ENCODE measurements at regions not wholly inside any gene's neighbourhood (a gene's known extent, or its start where the extent isn't known, plus 50 kb on each side); places are given as distances from the start of the nearest gene placed in this dataset.

DNA sequence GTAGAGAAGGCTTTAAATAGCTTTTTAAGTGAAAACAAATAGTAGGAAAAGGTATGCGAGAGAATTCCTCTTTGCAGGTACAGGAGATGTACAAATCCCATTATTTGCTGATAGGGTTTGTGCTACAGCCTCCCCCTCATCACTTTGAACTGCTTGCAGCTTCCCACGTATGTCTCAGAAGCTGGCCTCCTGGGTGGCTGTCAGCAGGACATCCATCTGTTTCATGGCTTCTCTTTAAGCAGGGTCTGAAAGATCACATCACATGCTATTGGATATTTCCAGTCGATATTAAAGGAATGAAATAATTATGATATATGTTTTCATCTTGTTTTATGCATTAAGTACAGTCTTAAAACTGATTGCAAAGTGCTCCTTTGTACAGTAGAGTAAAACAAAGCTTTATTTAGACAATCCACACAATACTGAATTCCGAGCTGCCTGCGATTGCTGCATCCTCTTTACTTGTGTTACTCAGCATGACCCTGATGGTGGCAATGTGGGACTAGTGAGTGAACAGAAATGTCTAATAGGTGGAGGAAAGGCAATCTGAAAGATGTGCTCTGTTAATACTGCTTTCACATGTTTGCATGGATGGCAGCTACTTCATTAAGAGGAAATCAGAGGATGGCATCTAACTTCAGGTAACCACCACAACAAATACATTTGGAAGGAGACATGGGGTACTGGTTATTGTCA is 930.6 kb upstream of the SEMA6D start:
- in situ Hi-C loops (cut with HindIII; ENCODE audit: low sequenced_read_pairs) = no loop called here

GRCh38 chr15:46795685-46796084 is 921.6 kb upstream of the SEMA6D start:
- no peak for DNase-seq (ENCODE audit: low spot score)
- in situ Hi-C loops (cut with HindIII; ENCODE audit: low sequenced_read_pairs) = no loop called here

More for the DNA sequence above, 930.6 kb upstream of the SEMA6D start:
- peak; percentile 73 for DNase-seq (ENCODE audit: low spot score)

DNA sequence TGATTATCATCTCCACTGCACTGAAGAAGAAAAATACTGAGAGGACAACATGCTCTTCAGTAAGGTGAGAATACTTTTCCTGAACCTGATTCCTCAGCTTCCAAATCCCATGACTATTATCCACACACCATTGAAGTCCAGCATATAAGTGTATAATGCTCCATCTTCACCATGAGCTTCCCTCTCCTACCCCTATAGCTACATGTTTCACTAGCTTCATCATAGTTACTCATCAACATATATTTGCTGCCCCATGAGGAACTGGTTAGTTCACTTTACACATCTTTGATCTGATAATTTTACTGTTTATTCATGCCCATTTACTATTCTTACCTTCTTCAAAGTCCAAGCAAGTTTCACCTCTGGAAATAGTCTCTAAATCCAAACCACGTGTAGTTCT is 908.5 kb upstream of the SEMA6D start:
- no peak for DNase-seq (ENCODE audit: low spot score)
- in situ Hi-C loops (cut with HindIII; ENCODE audit: low sequenced_read_pairs) = no loop called here

GRCh38 chr15:46815240-46815639 is 902.1 kb upstream of the SEMA6D start:
- in situ Hi-C loops (cut with HindIII; ENCODE audit: low sequenced_read_pairs) = no loop called here

DNA sequence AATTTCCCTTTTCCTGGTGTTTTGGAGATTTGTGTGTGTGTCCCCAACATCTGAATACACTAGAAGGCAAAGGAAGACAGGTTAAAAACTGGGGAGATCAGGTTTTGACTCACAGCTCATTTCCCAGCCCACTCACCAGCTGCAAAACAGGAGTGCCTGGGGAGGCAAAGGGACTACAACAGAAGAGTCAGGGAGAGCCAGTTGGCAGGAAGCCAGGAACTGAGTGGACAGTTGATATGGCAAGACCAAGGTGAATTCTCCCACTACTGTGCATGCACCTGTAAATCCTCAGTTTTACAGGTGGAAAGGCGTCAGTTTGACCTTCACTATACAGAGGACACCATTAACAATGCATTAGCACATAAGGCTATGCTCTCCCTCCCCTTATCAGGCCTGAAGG is 901.5 kb upstream of the SEMA6D start:
- in situ Hi-C loops (cut with HindIII; ENCODE audit: low sequenced_read_pairs) = no loop called here
- no peak for DNase-seq (ENCODE audit: low spot score)

More at GRCh38 chr15:46815240-46815639, 902.1 kb upstream of the SEMA6D start:
- DNase-seq (ENCODE audit: low spot score) = no peak

GRCh38 chr15:46848704-46849103 is 868.6 kb upstream of the SEMA6D start:
- DNase-seq (ENCODE audit: low spot score) = no peak
- in situ Hi-C loops (cut with HindIII; ENCODE audit: low sequenced_read_pairs) = no loop called here

DNA sequence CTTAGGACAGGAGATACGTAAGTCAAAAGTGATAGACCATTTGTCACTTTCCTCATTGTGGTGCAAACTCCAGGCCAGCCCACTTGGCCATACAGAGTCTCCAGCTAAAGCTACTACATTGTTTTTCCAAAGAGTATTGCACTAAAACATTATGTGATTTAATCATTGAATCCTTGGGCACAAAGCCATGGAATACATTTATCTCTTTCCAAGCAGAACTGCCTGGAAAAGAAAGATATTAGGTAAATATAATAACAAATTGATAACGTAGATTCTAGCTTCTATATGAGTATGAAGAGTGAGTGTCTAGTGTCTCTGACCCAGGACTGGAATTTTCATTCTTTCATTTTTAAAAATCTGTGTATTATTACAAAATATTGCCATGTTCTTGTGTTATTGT is 863.7 kb upstream of the SEMA6D start:
- no peak for DNase-seq (ENCODE audit: low spot score)
- in situ Hi-C loops (cut with HindIII; ENCODE audit: low sequenced_read_pairs) = no loop called here

DNA sequence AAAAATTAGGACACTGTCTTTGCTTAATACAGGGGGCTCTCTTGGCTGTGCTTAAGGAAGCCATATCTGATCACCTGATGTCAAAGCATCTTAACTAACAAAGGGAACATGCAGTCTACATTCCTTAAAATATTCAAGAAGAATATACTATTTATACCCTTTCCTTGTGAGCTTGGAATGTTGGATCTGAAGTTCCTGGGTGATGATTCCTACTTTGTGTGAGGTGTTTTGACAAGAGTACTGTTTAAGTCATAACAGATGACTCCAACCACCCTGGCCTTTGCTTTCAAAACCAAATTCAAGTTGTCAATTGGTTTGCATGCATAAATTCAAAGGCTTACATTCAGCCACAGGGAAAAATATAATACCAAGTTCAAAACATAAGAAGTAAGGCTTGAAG is 862.7 kb upstream of the SEMA6D start:
- no peak for DNase-seq (ENCODE audit: low spot score)
- in situ Hi-C loops (cut with HindIII; ENCODE audit: low sequenced_read_pairs) = no loop called here

DNA sequence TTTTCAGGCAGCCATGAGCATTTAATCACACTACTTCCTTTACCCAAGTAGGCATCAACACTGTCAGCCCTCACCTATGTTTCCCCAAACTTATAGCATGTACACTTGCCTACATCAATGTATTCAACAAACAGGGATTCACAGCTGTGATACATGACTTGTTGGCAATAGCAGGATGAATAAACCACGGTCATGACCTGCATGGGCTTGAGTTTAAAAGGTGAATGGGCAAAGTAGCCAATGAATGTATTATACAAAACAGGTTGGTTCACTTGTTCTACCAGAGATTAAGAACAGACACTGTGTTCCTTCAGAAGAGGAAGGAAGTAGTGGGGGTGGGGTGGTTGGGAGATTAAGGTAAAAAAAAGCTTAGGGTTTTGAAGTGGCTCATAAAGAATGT is 861.9 kb upstream of the SEMA6D start:
- no peak for DNase-seq (ENCODE audit: low spot score)
- in situ Hi-C loops (cut with HindIII; ENCODE audit: low sequenced_read_pairs) = no loop called here

DNA sequence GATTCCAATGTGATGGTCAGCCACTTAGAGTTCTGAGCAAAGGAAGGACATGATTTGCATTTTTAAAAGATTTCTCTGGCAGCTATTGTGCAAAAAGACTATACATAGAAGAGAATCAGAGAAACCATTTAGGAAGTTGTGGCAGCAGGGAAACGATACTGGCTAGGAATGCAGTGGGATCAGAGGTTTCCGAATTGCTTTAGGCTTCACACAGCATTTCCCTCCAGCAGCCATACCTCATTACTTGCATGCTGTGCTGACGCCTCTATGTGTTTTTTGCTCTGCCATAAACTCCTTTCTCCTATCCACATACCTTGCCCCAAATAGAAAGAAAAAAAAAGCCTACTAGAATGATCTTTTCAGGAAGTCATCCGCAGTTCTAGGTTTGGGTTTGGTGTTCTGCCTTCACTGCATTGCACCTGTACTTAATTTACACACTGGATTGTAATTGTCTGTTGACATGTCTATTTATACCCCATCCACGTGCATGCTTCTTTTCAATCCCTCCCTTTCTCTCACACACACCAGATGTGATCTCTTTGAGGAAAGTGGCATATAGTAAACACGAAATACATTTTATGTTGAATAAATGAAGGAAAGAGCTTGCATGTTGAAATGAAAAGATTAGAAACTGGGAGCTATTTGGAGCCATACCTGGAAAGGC is 860.3 kb upstream of the SEMA6D start:
- in situ Hi-C loops (cut with HindIII; ENCODE audit: low sequenced_read_pairs) = no loop called here
- no peak for DNase-seq (ENCODE audit: low spot score)

GRCh38 chr15:46858150-46858549 is 859.2 kb upstream of the SEMA6D start:
- no peak for DNase-seq (ENCODE audit: low spot score)
- in situ Hi-C loops (cut with HindIII; ENCODE audit: low sequenced_read_pairs) = no loop called here

GRCh38 chr15:46861796-46862195 is 855.5 kb upstream of the SEMA6D start:
- DNase-seq (ENCODE audit: low spot score) = no peak
- in situ Hi-C loops (cut with HindIII; ENCODE audit: low sequenced_read_pairs) = no loop called here

DNA sequence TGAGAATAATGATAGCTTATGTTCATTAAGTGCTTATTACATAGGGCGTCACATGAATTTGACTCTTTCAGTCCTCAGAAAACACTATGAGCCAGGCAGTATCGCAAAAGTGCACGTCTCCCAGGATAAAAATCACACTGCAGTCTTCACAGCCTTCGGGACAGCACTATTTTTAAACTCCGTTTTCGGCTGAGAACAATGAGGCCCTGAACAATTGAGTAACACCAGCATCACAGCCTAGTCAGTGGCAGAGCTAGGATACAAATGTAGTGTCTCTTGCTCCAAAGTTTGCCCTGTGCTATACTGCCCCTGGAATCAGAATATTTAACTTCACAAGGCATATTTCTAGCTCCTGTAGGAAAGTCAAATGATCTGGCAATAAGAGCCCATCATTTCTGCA is 852.1 kb upstream of the SEMA6D start:
- in situ Hi-C loops (cut with HindIII; ENCODE audit: low sequenced_read_pairs) = no loop called here
- no peak for DNase-seq (ENCODE audit: low spot score)

DNA sequence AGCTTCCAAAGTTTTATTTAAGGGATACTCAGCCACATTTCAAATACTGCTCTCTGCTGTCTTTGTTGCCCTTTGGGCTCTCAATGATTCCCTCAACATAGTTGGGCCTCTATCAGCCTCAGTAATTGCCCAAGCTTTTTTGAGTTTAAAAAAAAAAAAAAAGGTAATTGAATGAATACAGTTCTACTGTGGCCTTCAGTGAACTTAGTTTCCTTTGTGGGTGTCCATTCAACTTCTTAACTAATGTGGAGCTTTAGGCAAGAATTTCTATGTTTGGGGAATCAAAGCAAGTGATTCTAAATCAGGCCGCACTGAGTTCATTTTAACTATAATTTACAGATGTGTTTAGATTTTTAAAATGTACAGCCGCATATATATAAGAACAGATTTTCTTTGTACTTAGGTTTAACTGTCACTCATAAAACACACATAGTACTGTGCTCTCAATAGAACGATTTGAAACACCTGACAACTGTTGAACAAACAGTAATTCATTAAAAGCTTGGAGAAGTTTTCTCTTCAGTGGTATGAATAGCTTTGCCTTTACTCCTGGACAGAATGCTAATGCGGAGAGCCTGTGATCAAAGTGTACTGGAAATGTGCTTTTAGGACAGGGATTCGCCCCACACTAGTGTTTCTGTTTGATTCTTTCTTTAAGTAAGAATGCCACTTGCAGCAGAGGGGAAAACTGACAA is 844.9 kb upstream of the SEMA6D start:
- in situ Hi-C loops (cut with HindIII; ENCODE audit: low sequenced_read_pairs) = no loop called here

GRCh38 chr15:46872981-46873330 is 844.3 kb upstream of the SEMA6D start:
- in situ Hi-C loops (cut with HindIII; ENCODE audit: low sequenced_read_pairs) = no loop called here
- DNase-seq (ENCODE audit: low spot score) = no peak

More for the DNA sequence above, 844.9 kb upstream of the SEMA6D start:
- DNase-seq (ENCODE audit: low spot score) = no peak

DNA sequence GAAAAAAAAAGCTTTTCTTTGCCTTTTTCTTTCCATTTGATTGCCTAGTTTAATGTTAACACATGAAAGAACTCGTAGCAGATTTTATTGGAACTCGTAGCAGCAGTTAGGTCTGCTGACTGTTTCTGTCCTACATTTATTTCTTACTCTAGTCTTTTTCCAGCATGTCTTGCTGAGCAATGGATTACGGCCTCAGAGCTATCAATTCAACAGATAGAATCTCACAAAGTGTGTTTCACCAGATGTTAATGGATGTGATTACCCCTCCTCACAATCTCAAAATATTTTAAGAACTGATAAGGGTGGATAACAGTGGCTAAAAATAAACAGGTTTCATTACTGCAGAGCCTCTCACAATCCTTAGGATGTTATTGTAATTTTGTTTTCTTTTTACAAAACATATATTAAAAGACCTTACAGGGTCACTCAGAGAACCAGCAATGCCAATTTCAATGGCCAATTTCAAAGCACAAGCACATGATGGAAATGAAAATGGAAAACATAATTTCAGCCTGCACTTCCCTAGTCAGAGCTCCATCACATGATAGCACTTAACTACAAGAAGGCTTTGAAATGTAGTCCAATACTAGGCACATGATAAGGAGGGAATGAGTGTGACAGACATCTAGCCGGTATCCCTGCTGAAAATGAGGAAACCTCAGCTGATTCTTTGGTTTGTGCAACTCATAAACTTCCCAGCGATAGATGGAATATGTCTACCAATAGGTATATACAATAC is 838.1 kb upstream of the SEMA6D start:
- DNase-seq (ENCODE audit: low spot score) = no peak
- in situ Hi-C loops (cut with HindIII; ENCODE audit: low sequenced_read_pairs) = no loop called here

- in situ Hi-C loops (cut with HindIII; ENCODE audit: low sequenced_read_pairs) = no loop called here
- DNase-seq (ENCODE audit: low spot score) = no peak
These were observed 836.5 kb upstream of the SEMA6D start for GRCh38 chr15:46880791-46881190.

GRCh38 chr15:46892621-46893160 is 824.6 kb upstream of the SEMA6D start:
- in situ Hi-C loops (cut with HindIII; ENCODE audit: low sequenced_read_pairs) = no loop called here
- DNase-seq (ENCODE audit: low spot score) = no peak

- in situ Hi-C loops (cut with HindIII; ENCODE audit: low sequenced_read_pairs) = no loop called here
- no peak for DNase-seq (ENCODE audit: low spot score)
These were observed 822.7 kb upstream of the SEMA6D start for GRCh38 chr15:46894644-46895043.

DNA sequence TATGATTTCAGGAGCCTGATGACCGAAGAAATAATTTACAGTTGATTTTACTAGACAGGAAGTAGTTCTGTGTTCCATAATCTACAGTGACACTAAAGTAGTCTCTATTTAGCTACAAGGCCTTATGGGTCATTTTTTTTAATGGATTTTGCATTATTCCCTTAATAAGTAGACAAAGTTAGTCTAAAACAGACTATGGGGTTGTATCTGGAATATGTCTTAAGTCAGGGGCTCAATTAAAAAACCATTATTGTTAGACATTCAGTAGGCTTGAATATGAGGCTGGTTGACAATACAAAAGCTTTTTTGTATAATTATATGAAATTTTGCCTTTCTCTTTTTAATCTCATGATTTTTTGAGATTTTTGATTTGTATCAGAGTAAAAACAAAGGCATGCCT is 820.0 kb upstream of the SEMA6D start:
- in situ Hi-C loops (cut with HindIII; ENCODE audit: low sequenced_read_pairs) = no loop called here
- no peak for DNase-seq (ENCODE audit: low spot score)
